IMR-90 (cell line): ENCODE measurements at regions not wholly inside any gene's neighbourhood (a gene's known extent, or its start where the extent isn't known, plus 50 kb on each side); places are given as distances from the start of the nearest gene placed in this dataset.
"Not testable (repeated sequence)": the region's sequence is repeated elsewhere in the genome, so short reads cannot be mapped to it uniquely, and the experiment has no call there.

Experiments used
- BHLHE40 ChIP-seq: fragments of 150-350 bp; IDR thresholded peaks from 2 replicates; pipeline ENCODE4 v1.6.1; 2016; ENCODE audit warnings: mild to moderate bottlenecking, low read depth, low read length
- CEBPB ChIP-seq: IDR thresholded peaks from 2 replicates; pipeline ENCODE4 v1.6.1; 2012; ENCODE audit warnings: low read depth, low read length, improper control_type of control experiment
- CHD1 ChIP-seq: IDR thresholded peaks from 2 replicates; pipeline ENCODE4 v1.6.1; 2012; ENCODE audit warnings: low read depth, low read length, improper control_type of control experiment
- CTCF ChIP-seq: conservative IDR thresholded peaks from 2 replicates; pipeline ENCODE4 v1.5.1; 2012; ENCODE audit warnings: mild to moderate bottlenecking, low read depth, low read length, improper control_type of control experiment
- FOS ChIP-seq: fragments of 150-350 bp; IDR thresholded peaks from 2 replicates; pipeline ENCODE4 v1.6.1; 2016; ENCODE audit warnings: low read depth, low read length
- MAFK ChIP-seq: IDR thresholded peaks from 2 replicates; pipeline ENCODE4 v1.6.1; 2012; ENCODE audit warnings: low read depth, low read length, improper control_type of control experiment
- MXI1 ChIP-seq: IDR thresholded peaks from 2 replicates; pipeline ENCODE4 v1.6.1; 2012; ENCODE audit warnings: low read depth, mild to moderate bottlenecking, low read length, moderate library complexity, borderline replicate concordance
- POLR2A ChIP-seq: IDR thresholded peaks from 2 replicates; pipeline ENCODE4 v1.6.1; 2012; ENCODE audit warnings: mild to moderate bottlenecking, low read depth, low read length
- RAD21 ChIP-seq: IDR thresholded peaks from 2 replicates; pipeline ENCODE4 v1.6.1; 2012; ENCODE audit warnings: low read length, improper control_type of control experiment
- RCOR1 ChIP-seq: IDR thresholded peaks from 2 replicates; pipeline ENCODE4 v1.6.1; 2012; ENCODE audit warnings: mild to moderate bottlenecking, low read length, improper control_type of control experiment; ENCODE audit not compliant: insufficient replicate concordance
- RFX5 ChIP-seq: IDR thresholded peaks from 2 replicates; pipeline ENCODE4 v1.8.0; 2012; ENCODE audit warnings: low read depth, mild to moderate bottlenecking, low read length, moderate library complexity
- SMC3 ChIP-seq: fragments of 150-350 bp; IDR thresholded peaks from 2 replicates; pipeline ENCODE4 v1.6.1; 2016; ENCODE audit warnings: low read depth, mild to moderate bottlenecking, antibody characterized with exemption, low read length, moderate library complexity
- USF2 ChIP-seq: fragments of 150-350 bp; IDR thresholded peaks from 2 replicates; pipeline ENCODE4 v1.6.1; 2017; ENCODE audit warnings: mild to moderate bottlenecking, antibody characterized with exemption, low read length, low read depth

DNA sequence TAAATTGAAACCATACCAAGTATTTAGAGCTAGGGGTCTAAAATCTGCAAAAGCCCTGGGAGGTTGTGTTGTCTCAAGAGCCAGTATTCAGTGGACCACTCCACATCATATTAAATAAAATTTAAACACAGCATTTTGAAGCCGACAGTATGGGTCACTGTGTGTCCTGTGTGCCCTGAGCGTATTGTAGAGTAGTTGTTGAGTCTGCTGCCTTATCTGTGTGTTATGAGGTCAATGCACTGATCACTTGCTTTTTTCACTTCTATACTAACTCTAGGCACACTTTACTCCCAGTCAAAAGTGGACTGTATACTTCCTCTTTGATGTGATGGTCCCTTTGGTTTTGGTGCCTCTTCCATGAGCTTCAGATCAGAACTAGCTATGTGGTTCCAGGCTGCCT lies 81.9 kb downstream of the PPIAL4C start:
- not testable (repeated sequence) for TF ChIP-seq BHLHE40, CTCF, MAFK, RCOR1, CHD1, CEBPB, RFX5, POLR2A, RAD21, SMC3, USF2, FOS, MXI1
